NCI-H345 treated with DMSO at 0.1 percent for 48 hours (cell line): ENCODE measurements at regions not wholly inside any gene's neighbourhood (a gene's known extent, or its start where the extent isn't known, plus 50 kb on each side); places are given as distances from the start of the nearest gene placed in this dataset.
A peak's percentile ranks its signal among the peaks of the same experiment; 100 is the strongest.
"Not testable (repeated sequence)": the region's sequence is repeated elsewhere in the genome, so short reads cannot be mapped to it uniquely, and the experiment has no call there.

Experiments used
- DNase-seq: peaks from one replicate; lab custom pipeline; 2025; ENCODE audit not compliant: unreplicated experiment; lab: John Stamatoyannopoulos, UW

DNA sequence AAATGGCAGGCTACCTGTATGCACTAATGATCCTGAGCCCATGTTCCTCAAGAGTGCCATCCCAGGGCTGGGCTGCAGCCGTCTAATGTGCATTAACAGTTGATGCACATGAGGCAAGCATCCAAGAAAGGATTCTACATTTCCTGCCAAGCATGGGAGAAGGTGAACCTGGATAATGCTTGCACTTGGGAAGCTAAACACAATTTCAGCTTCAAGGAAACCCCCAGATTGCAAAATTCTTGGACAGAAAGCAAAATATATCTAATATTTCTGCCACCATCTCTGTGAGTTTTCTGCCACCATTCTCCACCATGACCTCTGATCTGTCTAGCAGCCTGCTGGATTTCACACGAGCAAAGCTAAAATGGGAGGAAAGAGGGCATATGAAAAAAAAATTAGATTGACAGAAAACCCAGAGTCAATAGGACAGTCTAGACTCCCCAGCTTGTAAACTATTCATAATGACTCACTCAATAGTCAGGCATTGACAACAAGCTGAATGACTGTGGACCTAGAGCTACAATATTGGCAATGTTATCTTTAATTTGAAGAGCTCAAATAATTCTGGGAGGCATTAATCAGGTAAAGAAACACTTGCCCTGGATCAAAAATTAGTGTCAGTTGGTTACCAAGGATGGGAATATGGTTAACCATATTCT, 91.9 kb upstream of the BCL2L14 start:
- no peak for DNase-seq

DNA sequence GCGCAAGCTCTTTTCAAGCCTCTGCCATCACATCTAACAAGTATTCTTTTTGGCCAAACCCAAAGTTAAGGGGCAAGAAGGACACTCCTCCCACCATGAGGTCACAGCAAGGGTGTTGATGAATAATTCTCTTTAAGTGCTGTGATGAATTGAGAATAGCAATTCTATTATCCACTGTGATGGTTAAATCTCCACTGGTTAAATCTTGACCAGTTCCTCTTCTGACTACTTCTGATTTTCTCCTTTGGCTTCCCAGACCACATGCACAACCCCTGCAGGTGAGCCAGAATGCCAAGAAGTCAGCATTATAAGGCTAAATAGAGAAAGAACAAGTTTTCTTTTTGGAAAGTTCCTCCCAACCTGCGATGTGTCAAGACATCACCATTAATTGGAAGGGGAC, 90.6 kb upstream of the BCL2L14 start:
- no peak for DNase-seq

DNA sequence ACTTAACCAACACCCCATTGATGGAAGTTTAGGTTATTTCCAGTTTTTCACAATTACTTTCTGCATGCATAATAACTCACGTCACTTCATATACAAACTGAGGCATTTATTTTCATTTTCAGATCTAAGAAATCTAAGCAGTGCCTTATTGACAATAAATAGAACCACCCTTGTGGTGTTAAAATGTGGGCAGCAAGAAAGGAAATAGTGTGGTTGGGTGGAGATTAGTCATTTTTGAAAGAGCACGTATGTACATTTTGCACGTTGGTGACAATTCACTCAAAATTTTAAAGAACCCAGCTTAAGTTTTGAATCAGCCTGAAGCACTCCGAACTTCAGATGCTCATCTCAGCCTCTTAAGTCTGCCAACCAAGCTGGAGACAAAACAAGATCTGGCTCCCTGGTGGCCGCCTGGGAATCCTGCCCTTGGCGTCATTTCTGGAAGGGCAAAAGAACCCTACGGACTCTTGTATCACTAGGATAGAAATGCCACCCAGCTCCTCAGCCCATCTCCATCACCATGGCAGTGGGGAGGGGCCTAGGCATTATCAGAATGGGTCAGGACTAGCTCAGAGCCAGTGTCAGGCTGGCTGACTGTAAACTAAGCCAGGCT, 89.5 kb upstream of the BCL2L14 start:
- no peak for DNase-seq

DNA sequence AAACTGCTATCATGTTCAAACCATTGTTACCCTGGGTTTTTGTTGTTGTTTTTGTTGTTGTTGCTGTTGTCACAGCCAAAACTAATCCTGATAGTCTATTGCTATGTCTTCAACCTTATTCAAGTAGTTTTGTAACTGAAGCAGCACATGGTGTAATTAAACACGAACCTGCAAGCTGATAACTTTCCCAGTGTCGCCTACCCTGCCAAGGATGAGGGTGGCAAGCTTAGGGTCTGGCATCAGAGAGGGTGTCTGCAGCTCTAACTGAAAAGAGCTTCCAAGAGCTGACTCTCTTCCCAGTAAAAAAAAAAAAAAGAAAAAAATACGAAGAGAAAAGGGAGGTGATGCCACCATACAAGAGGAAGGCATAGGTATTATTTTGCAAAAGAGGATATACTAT, 86.3 kb upstream of the BCL2L14 start:
- DNase-seq: no peak

DNA sequence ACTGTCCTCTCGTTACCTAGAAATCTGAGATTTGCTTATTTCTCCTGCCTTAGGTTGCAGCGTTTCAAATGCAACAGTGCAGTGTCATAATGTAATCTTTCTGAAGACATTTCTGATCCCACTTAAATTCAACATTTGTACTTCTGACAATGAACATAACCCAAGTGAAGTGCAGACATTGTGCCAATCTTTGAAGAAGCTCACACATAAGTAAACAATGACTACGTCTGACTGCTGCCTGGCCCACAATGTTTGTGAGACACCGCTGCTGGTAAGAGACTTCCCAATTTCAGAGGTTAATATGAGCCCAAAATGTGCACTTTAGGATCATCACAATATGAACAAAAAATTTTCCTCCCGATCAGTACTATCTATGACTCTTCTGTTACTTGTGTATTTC, 84.6 kb upstream of the BCL2L14 start:
- DNase-seq: no peak

DNA sequence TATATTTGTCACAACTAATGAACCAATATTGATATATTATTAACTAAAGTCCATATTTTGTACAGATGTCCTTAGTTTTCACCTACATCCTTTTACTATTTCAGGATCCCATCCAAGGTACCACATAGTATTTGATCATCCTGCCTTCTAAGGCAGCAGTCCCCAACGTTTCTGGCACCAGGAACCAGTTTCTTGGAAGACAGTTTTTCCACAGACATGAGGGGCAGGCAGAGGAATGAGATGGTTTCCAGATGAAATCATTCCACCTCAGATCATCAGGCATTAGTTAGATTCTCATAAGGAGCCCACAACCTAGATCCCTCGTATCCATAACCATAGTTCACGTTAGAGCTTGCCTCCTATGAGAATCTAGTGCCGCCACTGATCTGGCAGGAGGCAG, 82.8 kb upstream of the BCL2L14 start:
- DNase-seq: no peak

DNA sequence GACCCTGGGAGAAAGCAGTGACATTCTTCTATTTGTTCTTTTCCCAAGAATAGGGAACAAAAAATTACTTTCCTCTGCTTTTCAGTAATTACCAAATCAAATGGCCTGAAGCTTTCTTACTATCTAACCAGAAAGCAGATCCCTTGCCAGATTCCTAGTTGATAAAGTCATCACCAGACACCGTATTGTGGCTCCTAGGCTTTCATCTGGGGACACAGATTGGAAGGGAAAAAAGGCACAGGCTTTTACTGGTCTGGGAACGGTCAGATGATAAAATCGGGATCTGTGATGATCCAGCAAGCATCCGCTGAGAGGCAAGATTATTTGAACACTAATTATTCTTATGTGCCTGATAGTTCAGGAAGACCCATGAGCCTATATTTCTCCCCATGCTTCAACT, 79.1 kb upstream of the BCL2L14 start:
- no peak for DNase-seq

DNA sequence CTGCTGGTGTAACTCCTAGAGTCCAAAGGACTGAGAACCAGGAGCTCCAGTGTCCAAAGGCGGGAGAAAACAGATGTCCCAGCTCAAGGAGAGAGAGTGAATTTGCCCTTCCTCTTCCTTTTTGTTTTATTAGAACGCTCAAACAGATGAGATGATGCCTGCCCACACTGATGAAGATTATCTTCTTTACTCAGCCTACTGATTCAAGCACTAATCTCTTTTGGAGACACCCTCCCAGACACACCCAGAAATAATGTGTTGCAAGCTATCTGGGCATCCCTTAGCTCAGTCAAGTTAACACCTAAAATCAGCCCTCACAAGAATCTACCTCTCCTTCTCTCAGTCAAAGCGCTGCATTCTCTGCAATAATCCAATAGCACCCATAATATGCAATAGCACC, 78.2 kb upstream of the BCL2L14 start:
- no peak for DNase-seq

DNA sequence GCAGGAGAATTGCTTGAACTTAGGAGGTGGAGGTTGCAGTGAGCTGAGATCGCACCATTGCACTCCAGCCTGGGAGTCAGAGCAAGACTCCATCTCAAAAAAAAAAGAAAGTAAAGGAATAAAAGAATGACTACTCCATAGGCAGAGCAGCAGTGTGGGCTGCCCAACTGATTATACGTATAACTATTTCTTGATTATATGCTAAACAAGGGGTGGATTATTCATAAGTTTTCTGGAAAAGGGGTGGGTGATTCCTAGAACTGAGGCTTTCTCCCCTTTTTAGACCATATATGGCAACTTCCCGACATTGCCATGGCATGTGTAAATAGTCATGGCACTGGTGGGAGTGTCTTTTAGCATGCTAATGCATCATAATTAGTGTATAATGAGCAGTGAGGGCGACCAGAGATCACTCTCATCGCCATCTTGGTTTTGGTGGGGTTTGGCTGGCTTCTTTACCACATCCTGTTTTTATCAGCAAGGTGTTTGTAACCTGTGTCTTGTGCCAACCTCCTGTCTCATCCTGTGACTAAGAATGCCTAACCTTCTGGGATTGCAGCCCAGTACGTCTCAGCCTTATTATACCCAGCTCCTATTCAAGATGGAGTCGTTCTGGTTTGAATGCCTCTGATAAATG, 72.3 kb upstream of the BCL2L14 start:
- not testable (repeated sequence) for DNase-seq

DNA sequence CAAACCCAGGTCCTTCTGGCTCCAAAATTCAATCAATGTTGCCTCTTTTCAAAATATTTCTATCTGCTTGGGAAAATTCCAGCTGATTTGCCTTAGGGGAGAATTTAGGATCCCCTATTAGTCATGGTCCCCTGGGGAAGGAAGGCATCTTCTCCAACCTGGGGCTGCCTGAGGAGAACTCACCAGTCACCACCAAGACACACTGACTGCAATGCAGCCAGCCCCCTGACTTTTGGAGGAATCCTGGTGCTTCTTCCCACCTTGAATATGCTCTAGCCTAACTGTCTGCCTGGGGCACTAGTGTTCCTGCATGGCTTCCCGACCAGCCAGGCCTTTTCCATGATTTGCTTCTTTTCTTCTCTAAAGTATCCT, 71.8 kb upstream of the BCL2L14 start:
- DNase-seq: no peak

DNA sequence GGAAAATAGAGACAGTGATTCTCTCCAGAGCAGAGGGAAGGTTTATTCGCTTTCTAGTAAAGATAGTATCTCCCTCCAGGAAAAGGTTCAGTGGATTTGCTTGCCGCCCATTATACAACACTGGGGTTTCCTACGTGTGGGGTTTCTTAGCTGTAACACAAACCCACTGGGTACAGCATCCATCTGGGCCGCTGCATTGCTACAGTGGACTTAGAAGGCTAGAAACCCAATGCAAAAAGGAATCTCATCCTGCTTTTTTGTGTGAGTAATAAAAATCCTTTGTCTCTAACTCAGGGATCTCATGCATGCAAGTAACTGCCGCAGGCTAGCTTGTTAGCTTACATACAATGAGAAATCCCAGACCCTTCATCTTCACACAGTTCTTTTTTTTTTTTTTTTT, 67.1 kb upstream of the BCL2L14 start:
- no peak for DNase-seq

DNA sequence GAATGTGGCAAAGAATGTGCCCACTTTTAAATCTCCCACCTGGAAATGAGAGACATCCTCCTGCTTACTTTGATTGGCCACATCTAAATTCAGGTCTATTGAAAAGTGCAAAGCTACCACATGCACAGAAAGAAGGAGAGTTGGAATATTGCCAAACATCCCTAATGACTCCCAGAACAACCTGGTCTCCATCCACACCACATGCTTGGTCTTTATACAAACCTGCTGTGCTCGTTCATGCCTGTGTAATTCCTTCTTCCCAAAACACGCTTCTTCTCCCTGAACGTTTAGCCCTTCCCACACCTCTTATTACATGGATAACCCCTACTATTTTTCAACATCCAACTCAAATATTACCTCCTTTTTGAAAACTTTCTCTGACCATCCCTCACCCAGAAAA, 66.2 kb upstream of the BCL2L14 start:
- DNase-seq: peak; percentile 32

DNA sequence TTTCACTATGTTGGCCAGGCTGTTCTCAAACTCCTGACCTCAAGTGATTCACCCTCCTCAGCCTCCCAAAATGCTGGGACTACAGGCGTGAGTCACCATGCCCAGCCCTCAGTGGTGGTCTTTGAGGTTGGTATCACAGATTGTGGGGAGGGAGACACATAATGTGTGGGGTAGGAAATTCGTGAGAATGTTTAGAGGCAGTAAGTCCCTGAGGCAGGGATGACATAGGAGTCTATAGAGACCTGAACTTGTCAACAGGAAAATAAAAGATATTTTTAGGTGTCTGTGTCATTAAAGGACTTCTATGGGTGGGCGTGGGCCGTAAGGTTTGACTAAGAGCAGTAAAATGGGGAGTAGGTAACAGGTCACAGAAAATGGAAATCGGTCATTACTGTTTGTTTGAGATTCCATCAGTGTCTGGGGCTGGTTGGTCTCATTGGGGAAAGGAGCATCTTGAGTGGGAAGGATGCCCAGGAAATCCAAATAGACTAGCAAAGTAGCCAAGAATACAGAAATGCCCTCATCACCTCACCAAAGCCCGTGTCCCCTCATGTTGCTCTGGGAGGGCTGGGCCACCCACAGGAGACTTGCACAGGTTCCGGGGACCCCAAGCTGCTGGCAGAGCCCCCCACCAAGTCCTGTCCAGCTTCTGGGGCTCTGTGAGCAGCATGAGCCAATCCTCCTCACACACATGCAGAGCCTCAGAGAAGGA, 63.6 kb upstream of the BCL2L14 start:
- DNase-seq: no peak

DNA sequence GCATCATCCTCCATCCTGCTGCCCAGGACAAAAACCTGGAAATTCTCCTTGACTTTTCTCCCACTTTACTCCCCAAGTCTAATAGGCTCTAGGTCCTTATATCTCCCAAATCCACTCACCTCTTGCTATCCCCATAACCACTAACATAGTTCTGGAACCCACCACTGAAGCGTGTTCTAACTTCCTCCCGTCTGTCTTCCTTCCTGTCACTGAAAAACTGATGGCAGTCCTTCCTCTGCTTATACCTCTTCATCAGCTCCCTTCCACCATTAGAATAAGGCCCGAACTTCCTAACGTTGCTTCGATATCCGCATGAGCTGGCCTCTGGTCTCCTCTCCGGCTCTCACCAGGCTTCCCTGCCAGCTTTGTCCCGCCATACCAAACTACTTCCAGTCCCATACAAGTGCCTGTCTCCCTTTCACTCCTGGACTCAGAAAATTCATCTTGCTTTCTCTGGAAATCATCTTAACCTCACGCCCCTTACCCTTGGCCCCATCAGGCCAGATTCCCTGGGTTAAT, 63.0 kb upstream of the BCL2L14 start:
- DNase-seq: no peak

DNA sequence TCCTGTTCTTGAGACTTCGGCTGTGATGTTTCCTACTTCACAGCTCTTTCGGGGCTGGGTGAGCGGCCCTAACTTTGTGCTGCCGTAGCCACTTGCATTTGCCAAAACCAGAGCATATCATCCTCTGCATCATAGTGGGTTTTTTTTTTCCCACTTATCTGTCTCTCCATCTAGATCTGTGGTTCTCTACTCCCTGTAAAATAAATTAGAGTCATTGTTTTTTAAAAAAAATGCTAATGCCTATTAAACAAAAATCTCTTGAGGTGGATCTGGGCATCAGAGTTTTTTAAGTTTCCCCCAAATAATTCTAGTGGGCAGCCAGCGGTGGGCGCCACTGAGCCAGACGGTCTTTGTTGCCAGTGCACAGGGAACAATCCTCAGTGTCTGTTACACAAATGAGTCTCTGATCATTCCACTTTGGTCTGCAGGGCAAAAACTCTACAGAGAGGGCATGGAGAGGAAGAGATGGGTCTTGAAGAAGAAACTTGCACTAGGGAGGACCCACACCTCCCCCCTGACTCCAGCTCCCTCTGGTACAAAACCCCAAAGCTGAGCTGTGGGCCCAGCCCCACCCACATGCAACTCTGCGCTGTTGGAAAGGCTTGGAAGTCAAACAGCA, 62.4 kb upstream of the BCL2L14 start:
- peak; percentile 13 for DNase-seq

DNA sequence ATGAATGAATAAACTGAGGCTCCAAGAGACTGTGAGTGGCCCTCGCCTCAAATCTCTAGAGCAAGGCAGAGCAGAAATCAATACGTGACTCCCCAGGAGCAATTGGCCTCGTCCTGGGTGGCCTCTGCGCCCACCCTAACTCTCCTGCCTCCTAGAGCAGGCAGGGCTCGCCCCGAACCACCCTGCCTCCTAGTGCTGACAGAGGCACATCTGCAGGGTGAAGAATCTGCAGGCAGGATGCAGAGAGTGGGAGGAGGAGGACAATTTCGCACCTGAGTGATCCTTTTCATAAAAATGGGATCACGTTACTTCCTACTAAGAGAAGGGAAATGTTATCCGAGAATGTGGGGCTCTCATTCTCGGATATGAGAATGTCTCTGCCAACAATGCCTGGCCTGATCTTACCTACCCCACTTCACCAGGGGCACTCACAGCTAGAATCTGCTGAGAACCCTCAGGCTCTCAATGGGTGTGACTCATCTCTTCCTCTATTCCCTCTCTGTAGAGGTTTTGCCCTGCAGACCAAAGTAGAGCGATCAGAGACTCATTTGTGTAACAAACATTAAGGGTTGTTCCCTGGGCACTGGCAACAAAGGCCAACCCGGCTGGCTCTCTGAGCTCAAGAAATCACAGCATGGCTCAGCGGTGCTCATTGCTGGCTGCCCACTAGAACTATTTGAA, 61.7 kb upstream of the BCL2L14 start:
- peak; percentile 90 for DNase-seq

DNA sequence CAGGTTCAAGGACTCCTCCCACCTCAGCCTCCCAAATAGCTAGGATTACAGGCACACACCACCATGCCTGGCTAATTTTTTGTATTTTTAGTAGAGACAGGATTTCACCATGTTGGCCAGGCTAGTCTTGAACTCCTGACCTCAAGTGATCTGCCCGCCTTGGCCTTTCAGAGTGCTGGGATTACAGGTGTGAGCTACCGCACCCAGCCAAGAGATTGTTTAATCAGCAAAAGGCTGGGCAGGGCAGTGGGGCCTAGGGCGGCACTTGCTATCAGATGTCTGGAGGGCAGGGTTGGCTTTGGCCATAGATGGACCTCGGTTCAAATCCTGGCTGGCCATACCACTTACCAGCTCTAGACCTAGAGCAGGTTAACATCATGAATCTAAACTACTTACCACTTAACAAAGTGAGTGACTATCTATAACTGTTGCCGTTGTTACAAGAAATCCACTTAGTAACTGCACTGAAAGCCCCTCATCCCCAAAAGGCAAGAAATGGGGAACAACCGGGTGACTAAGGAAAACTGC, 60.9 kb upstream of the BCL2L14 start:
- not testable (repeated sequence) for DNase-seq

DNA sequence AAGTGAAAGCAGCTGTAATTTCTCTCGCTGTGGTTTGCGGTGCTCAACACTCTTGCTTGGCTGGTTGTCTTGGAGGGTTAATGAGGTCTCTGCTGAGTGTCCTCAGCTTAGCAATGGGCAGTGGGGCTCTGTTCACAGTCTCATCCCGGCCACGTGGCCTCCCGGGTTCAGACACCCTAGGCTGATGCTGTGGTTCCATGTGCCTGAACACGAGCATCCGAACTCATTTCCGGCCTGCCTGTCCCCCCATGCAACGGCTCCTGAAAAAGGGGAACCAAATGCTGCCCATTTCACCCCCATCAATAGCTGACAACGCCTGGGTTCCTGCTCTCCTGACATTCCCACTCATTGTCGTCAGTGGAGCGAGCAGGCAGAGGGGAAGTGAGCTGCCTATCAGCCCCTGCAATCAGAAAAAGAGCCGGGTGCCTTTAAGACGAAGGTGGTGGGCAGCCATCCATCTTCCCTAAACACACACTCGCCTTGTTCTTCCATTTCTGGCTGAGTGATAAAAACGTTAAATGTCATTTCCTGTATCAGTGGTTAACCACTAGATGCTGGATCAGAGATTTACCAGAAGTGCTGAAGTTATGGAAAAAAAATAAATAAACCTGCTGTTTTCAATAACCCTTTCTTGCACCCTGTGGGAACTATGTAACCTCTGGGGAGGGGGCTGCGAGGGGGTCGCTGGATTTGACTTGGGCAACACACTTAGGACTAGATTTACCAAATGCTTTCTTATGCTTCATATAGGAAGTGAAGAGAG, 60.3 kb upstream of the BCL2L14 start:
- DNase-seq: no peak

DNA sequence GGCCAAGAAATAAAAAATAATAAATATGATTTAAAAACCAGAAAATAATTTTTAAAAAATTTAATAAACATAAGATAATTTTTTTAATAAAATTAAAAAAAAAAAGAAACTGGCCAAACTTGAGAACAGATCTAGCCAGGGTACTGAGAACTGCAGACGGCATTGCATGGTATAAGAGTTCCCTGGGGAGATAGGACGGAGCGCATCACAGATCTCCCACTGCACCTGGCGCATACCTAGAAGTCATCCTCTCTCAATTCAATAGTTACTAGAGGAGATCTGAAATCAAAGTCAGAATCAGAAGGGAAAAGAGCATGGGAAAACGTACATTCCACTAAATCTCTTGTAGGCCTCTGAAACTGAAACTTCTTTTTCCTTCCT, 58.9 kb upstream of the BCL2L14 start:
- DNase-seq: no peak
